ENCODE measurements at regions not wholly inside any gene's neighbourhood (a gene's known extent, or its start where the extent isn't known, plus 50 kb on each side); places are given as distances from the start of the nearest gene placed in this dataset.

DNA sequence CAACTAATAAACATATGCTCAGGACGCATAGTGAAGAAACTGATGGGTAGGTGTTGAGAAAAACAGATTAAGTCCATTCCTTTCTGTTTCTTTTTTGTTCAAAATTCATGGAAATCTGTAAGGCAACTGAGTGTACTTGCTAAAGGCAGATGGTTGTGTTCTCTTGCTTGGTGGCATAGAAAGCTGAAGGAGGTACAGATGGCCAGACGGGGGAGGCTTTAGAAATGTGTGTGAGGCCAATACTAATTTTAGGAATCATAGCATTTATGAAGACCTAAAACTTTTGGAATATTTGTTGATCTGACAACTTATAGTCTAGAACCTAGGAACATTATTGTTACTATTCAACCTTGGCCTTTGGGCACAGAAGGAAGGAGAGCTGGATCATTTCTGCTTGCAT is 56.8 kb upstream of the EMCN start:
- DNase-seq (ENCODE audit: low spot score in 2 of 2) (no peak), FAIRE-seq (no peak)

DNA sequence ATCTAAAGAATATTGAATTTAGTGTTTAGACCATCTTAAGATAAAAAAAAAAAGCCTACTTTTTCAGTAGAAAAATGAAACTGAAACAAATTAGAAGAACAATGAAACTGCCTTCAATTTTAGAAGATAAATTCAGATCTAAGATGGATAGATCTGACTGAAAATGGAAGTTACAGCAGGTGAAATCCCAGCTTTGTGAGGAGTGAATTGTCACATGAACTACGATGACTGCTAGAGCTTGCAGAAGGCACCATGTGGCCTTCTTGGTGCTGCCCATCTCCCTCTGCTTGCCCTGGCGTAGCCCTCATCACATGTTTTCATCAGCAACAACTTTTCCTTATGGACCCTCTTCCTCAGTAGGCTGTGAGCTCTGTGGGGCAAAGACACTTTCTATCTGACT is 51.4 kb upstream of the EMCN start:
- FAIRE-seq = no peak
- DNase-seq (ENCODE audit: low spot score in 2 of 2) = no peak
